ENCODE measurements at regions not wholly inside any gene's neighbourhood (a gene's known extent, or its start where the extent isn't known, plus 50 kb on each side); places are given as distances from the start of the nearest gene placed in this dataset.
A peak's percentile ranks its signal among the peaks of the same experiment; 100 is the strongest.

DNA sequence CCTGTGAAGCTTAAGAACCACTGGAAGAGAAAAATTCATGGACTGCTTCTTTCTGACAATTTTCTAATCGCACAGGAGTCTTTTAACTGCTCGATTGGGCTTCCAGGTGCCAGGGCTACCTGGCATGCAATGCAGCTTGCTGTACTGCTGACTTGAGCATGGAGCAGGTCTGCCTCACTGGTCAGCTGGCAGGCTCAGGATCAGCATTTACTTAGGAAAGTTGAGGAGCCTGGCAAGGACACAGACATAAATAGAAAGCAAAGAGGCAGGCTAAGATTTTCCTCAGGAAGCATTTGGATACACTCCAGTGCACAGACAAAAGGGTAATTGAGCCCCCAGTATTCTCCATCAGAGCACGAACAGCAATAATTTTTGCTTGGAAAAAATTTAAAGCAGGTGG lies 163.5 kb downstream of the CSNK2A3 start:
- DNase-seq (ENCODE audit: low spot score in 2 of 2) (no peak), ATAC-seq (no peak)

DNA sequence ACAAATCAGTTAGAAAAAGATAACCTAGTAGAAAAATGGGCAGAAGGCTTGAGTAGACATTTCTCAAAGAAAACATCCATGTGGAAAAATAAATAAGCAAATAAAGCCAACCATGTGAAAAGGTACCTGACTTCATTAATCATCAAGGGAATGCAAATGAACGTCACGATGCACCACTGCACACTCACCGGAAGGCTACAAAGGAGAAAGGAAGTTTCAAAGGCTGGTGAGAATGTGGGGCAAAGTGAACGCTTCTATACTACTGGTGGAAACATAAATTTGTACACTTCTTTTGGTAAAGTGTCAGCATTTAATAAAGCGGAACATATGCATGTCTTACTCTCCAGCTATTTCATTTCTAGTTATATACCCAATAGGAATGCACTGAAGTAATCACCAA lies 166.8 kb downstream of the CSNK2A3 start:
- ATAC-seq (no peak), DNase-seq (ENCODE audit: low spot score in 2 of 2) (no peak)
- Mint-ChIP-seq H3K27ac (no peak overlapping the region), H3K36me3 (peaks cover 7% of the 10 kb centered on the region in 2 donors), H3K9me3 (peaks cover 8 to 13% of the 10 kb centered on the region in 2 donors)

More for the DNA sequence above, 163.5 kb downstream of the CSNK2A3 start:
- Mint-ChIP-seq H3K27ac (no peak overlapping the region), H3K36me3 (peaks cover 16% of the 10 kb centered on the region in 2 donors), H3K9me3 (peaks cover 15 to 26% of the 10 kb centered on the region in 2 donors)

GRCh38 chr11:11182261-11182660 lies 170.8 kb downstream of the CSNK2A3 start:
- H3K9me3 Mint-ChIP-seq, result no peaks in the 10 kb centered on the region
- DNase-seq (ENCODE audit: low spot score in 2 of 2), result no peak
- no peaks in the 10 kb centered on the region for H3K36me3 Mint-ChIP-seq
- ATAC-seq, result no peak
- H3K27ac Mint-ChIP-seq, result no peak overlapping the region

DNA sequence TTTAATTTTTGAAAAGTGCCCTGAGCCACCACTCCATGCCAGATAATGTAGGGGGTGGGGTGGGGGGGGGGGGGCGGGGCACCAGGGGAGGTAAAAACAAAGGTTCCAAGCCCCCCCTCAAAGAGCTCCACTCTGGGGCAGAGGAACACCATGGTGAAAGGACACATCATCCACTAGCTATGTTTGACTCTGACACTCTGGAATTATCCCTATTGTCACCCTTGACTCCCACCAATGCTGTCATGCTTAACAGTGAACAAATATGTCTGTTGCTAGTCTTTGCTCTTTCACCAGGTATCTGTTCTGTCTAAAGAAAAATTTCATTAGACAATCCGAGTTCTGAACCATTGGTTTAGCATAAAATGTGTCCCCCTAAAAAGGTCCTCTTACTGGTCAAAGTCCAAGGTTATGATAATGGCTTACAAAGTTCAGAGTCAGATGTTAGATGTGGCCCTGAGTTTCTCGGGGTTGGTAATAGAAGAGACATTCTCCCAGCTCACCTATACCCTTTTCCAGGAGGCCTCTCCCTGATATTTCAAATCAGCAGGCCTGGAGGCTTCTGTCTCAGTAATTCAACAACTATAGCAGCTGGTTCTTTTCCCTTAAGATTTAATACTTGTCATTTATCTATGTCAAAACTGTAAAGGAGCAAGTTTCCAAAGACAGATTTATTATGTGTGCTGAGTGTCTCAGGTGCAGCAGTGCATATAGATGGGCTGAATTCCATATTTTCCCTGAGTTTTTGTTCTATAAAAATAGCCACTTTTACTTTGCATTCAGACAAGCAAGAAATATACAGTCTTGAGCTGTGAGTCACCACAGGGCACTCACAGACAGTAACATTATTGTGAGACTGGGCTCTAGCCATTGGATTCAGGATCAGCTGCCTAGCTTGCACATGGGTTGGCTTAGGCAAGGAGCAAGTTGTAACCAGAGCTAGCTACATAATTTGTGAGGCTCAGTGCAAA lies 174.1 kb downstream of the CSNK2A3 start:
- ATAC-seq (no peak), DNase-seq (ENCODE audit: low spot score in 2 of 2) (no peak)
- H3K27ac Mint-ChIP-seq, result no peak overlapping the region
- no peaks in the 10 kb centered on the region for H3K9me3 Mint-ChIP-seq
- no peaks in the 10 kb centered on the region for H3K36me3 Mint-ChIP-seq

- Mint-ChIP-seq H3K27ac (no peak overlapping the region), H3K36me3 (no peaks in the 10 kb centered on the region), H3K9me3 (no peaks in the 10 kb centered on the region)
- ATAC-seq (no peak), DNase-seq (ENCODE audit: low spot score in 2 of 2) (no peak)
Measured at GRCh38 chr11:11177156-11177808, 175.8 kb downstream of the CSNK2A3 start.

- ATAC-seq (no peak), DNase-seq (ENCODE audit: low spot score in 2 of 2) (no peak)
- no peak overlapping the region for H3K27ac Mint-ChIP-seq
- no peaks in the 10 kb centered on the region for H3K9me3 Mint-ChIP-seq
- H3K36me3 Mint-ChIP-seq, result no peaks in the 10 kb centered on the region
Measured at GRCh38 chr11:11173316-11174025, 179.6 kb downstream of the CSNK2A3 start.

GRCh38 chr11:11171854-11172253 lies 181.2 kb downstream of the CSNK2A3 start:
- no peaks in the 10 kb centered on the region for H3K9me3 Mint-ChIP-seq
- ATAC-seq (peak; percentile 73 to 88), DNase-seq (ENCODE audit: low spot score in 2 of 2) (no peak)
- no peaks in the 10 kb centered on the region for H3K36me3 Mint-ChIP-seq
- H3K27ac Mint-ChIP-seq, result no peak overlapping the region

DNA sequence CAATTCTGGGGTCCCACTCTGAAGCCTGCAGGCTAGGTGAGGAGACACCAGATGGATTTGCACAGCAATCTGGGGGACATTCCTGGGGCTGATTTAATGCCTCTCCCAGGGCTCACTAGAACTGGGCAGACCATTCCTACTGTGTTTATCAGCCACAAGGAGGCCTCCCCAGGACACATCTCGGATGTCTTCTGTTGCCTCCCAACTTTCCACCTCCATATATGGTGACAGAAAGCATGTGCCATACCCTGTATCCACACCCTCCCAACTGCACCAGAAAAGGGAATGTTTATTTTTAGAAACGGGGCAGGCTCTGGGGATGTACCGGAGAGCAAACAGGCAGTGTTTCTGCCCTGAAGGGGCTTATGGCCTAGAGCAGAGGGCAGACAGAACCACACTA lies 181.8 kb downstream of the CSNK2A3 start:
- no peaks in the 10 kb centered on the region for H3K36me3 Mint-ChIP-seq
- no peak overlapping the region for H3K27ac Mint-ChIP-seq
- ATAC-seq (no peak), DNase-seq (ENCODE audit: low spot score in 2 of 2) (no peak)
- H3K9me3 Mint-ChIP-seq, result no peaks in the 10 kb centered on the region

DNA sequence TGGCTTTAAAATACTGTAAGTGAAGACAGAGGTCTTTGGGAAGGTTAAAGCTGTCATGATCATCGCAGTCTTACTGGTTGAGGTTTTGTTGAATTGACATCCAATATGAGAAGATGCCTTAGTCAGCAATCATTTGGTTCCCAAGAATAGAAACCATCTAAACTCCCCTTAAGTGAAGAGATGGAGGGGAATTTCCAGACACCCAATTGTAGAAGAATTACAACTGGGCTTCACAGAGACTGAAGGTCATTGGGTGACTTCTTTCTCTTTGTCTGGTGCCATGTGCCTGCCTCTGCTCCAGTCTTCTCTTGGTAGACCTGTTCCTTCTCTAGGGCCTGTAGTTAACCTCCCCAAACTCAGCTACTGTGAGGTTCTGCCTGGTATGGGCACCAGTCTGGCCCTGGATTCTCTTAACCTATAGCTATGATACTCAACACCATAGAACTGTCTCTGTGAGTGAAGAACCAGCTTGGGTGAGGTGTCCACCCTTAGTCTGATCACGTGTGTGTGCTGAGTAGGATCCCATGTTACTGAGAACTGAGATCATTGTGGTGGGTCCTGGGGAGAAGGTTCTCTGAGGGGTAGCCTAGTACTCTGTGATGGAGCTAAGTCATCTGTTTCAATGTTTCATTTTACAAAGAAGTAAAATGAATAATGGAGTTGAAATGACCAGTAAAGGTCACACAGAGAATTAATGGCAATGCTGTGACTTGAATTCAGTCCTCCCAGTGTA lies 182.5 kb downstream of the CSNK2A3 start:
- Mint-ChIP-seq H3K36me3 (no peaks in the 10 kb centered on the region), H3K27ac (no peak overlapping the region)

GRCh38 chr11:11169715-11170351 lies 183.2 kb downstream of the CSNK2A3 start:
- Mint-ChIP-seq H3K36me3 (no peaks in the 10 kb centered on the region), H3K9me3 (no peaks in the 10 kb centered on the region), H3K27ac (no peak overlapping the region)
- DNase-seq (ENCODE audit: low spot score in 2 of 2) (no peak), ATAC-seq (no peak)

More for the DNA sequence above, 182.5 kb downstream of the CSNK2A3 start:
- ATAC-seq (no peak), DNase-seq (ENCODE audit: low spot score in 2 of 2) (no peak)
- H3K9me3 Mint-ChIP-seq, result no peaks in the 10 kb centered on the region

DNA sequence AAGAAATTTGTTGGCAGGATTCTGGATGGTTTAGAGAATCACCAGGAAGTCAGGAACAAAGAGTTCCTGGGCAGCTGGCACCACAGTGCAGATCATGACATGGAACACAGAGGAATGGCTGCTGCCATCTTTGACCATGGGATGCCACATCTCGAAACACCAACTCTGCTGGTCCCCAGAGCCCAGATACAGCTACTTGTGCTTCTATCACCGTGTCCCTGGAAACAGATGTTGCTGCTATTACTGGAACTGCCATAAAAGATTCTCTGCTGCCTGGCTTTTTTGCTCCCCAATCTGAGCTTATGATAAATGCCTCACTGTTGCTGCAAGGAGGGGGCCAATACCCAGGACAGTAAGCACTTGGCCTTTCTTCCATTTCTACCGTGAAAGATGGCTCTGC lies 185.2 kb downstream of the CSNK2A3 start:
- no peak for DNase-seq (ENCODE audit: low spot score in 2 of 2)
- Mint-ChIP-seq H3K36me3 (no peaks in the 10 kb centered on the region), H3K27ac (no peak overlapping the region), H3K9me3 (no peaks in the 10 kb centered on the region)
- ATAC-seq, result no peak

DNA sequence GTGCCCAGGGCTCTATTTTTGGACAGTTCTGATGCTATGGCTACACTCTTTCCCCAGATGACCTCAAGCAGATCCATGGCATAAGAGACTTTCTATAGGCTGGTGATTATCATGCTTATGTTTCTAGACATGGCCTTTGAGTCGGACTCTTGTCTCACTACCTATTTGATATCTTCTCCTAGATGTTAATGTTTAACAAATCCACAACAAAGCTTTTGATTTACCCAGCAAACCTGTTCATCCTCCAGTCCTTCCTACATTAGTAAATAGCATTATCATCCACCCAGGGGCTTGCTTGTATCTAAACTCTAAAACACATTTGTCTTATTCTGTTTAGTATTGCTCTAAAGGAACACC lies 188.7 kb downstream of the CSNK2A3 start:
- DNase-seq (ENCODE audit: low spot score in 2 of 2), result no peak
- Mint-ChIP-seq H3K36me3 (no peaks in the 10 kb centered on the region), H3K9me3 (no peaks in the 10 kb centered on the region), H3K27ac (no peak overlapping the region)
- ATAC-seq, result no peak

GRCh38 chr11:11163669-11164333 lies 189.2 kb downstream of the CSNK2A3 start:
- ATAC-seq, result no peak
- no peaks in the 10 kb centered on the region for H3K9me3 Mint-ChIP-seq
- DNase-seq (ENCODE audit: low spot score in 2 of 2), result no peak
- no peak overlapping the region for H3K27ac Mint-ChIP-seq
- no peaks in the 10 kb centered on the region for H3K36me3 Mint-ChIP-seq

DNA sequence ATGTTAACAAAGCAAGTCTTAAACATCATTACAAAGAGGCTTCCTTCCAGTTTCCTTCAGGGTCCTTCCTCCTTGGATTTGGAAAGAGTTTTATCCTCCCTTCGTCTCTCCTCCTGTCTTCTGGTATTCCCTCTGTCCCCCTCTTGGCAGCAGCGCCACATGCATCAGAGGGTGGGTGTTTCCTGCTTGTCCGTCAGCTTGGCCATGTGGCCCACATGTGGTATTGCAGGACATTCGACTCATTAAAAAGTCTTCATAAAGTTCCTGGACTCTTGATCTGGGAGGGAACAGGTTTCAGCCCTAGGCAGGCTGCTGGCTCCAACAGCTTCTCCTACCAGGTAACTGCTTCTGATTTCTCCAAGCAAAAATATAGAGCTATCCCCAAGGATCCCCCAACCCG lies 189.8 kb downstream of the CSNK2A3 start:
- no peaks in the 10 kb centered on the region for H3K36me3 Mint-ChIP-seq
- no peak for ATAC-seq
- no peak overlapping the region for H3K27ac Mint-ChIP-seq
- H3K9me3 Mint-ChIP-seq, result no peaks in the 10 kb centered on the region
- DNase-seq (ENCODE audit: low spot score in 2 of 2), result no peak

- peak in 1 of 2 donors; percentile 33 for DNase-seq (ENCODE audit: low spot score in 2 of 2)
- Mint-ChIP-seq H3K36me3 (no peaks in the 10 kb centered on the region), H3K9me3 (no peaks in the 10 kb centered on the region), H3K27ac (no peak overlapping the region)
- ATAC-seq, result peak in 1 of 2 donors; percentile 45
Measured at GRCh38 chr11:11157185-11157584, 195.9 kb downstream of the CSNK2A3 start.

Data from activated naive CD4-positive, alpha-beta T cell treated with anti-CD3 and anti-CD28 coated beads, Interleukin-2, amount 50 U/mL, for 72 hours (primary cell).